IMR-90 (cell line): ENCODE measurements at regions not wholly inside any gene's neighbourhood (a gene's known extent, or its start where the extent isn't known, plus 50 kb on each side); places are given as distances from the start of the nearest gene placed in this dataset.

Experiments
- ATAC-seq: fragments of 200-7000 bp; cut with Tn5 transposase; 2 replicates; pipeline ENCODE4 v1.9.1; 2020; ENCODE audit warnings: low read depth, mild to moderate bottlenecking, moderate library complexity
- BruUV-seq: library from RNA; stranded (reverse); fragments of 400-500 nt; replicated peaks from 2 replicates; lab custom pipeline; 2021; lab: Mats Ljungman, UMichigan
- CTCF ChIA-PET: fragments of 300-600 bp; formaldehyde crosslinking; extraction: SDS; loops from one replicate; lab custom pipeline; 2021; ENCODE audit warnings: antibody characterized with exemption; lab: Yijun Ruan, JAX
- POLR2A ChIA-PET: fragments of 300-600 bp; sonication (Branson Sonifier 250); formaldehyde crosslinking; loops from one replicate; lab custom pipeline; 2022; ENCODE audit warnings: antibody characterized with exemption; ENCODE audit not compliant: unreplicated experiment; lab: Charles Lee
- DNase-seq: peaks from one replicate; pipeline ENCODE4 v3.0.0; 2013
- H2AFZ ChIP-seq: replicated peaks from 2 replicates; pipeline ENCODE3; 2013; ENCODE audit warnings: low read length, mild to moderate bottlenecking; ENCODE audit not compliant: poor library complexity
- H2AK5ac ChIP-seq: 2 replicates; pipeline ENCODE4 v1.6.1; 2013; ENCODE audit warnings: low read depth, low read length, inconsistent platforms
- H2AK9ac ChIP-seq: replicated peaks from 2 replicates; pipeline ENCODE3; 2013; ENCODE audit warnings: mild to moderate bottlenecking, low read depth, low read length, moderate library complexity; ENCODE audit not compliant: poor library complexity
- H2BK120ac ChIP-seq: 2 replicates; pipeline ENCODE4 v1.6.1; 2013; ENCODE audit warnings: low read depth, low read length, inconsistent platforms
- H2BK15ac ChIP-seq: 3 replicates; pipeline ENCODE4 v1.6.1; 2013; ENCODE audit warnings: low read depth, low read length, inconsistent platforms
- H2BK20ac ChIP-seq: 2 replicates; pipeline ENCODE4 v1.6.1; 2013; ENCODE audit warnings: low read depth, mild to moderate bottlenecking, inconsistent platforms, low read length, moderate library complexity
- H2BK5ac ChIP-seq: 2 replicates; pipeline ENCODE4 v1.6.1; 2013; ENCODE audit warnings: mild to moderate bottlenecking, low read depth, low read length, inconsistent platforms; ENCODE audit not compliant: poor library complexity, severe bottlenecking
- H3K14ac ChIP-seq: replicated peaks from 2 replicates; pipeline ENCODE4 v1.6.1; 2013; ENCODE audit warnings: low read depth, low read length, inconsistent platforms
- H3K18ac ChIP-seq: 2 replicates; pipeline ENCODE4 v1.6.1; 2013; ENCODE audit warnings: low read depth, low read length, control low read depth
- H3K23ac ChIP-seq: 2 replicates; pipeline ENCODE4 v1.6.1; 2013; ENCODE audit warnings: low read depth, low read length, inconsistent platforms
- H3K27ac ChIP-seq: 2 replicates; pipeline ENCODE4 v1.5.1; 2013; ENCODE audit warnings: mild to moderate bottlenecking, control low read depth, low read length; ENCODE audit not compliant: insufficient read depth
- H3K27me3 ChIP-seq: 2 replicates; pipeline ENCODE4 v1.6.1; 2013; ENCODE audit warnings: low read length; ENCODE audit not compliant: control insufficient read depth, insufficient read depth
- H3K36me3 ChIP-seq: 2 replicates; pipeline ENCODE4 v1.6.1; 2013; ENCODE audit warnings: low read length, mixed read lengths; ENCODE audit not compliant: control insufficient read depth, insufficient read depth
- H3K4ac ChIP-seq: 2 replicates; pipeline ENCODE4 v1.6.1; 2013; ENCODE audit warnings: low read depth, low read length, inconsistent platforms
- H3K4me1 ChIP-seq: 2 replicates; pipeline ENCODE4 v1.6.1; 2013; ENCODE audit warnings: low read length, mixed read lengths; ENCODE audit not compliant: control insufficient read depth, insufficient read depth
- H3K4me2 ChIP-seq: 2 replicates; pipeline ENCODE4 v1.6.1; 2013; ENCODE audit warnings: low read depth, mild to moderate bottlenecking, control low read depth, low read length, moderate library complexity
- H3K4me3 ChIP-seq: 2 replicates; pipeline ENCODE4 v1.5.1; 2013; ENCODE audit warnings: low read depth, mild to moderate bottlenecking, control low read depth, low read length, moderate library complexity; ENCODE audit not compliant: insufficient read depth
- H3K56ac ChIP-seq: 2 replicates; pipeline ENCODE4 v1.6.1; 2013; ENCODE audit warnings: low read length, inconsistent platforms; ENCODE audit not compliant: insufficient read depth; ENCODE audit errors: extremely low read depth
- H3K79me1 ChIP-seq, 2 experiments: 2 replicates each; pipeline ENCODE4 v1.6.1; 2013; ENCODE audit warnings: low read length in 2 of 2, inconsistent platforms in 1 of 2, low read depth in 1 of 2
- H3K9ac ChIP-seq: 2 replicates; pipeline ENCODE4 v1.6.1; 2013; ENCODE audit warnings: low read depth, low read length, control low read depth
- H3K9me1 ChIP-seq: 2 replicates; pipeline ENCODE4 v1.6.1; 2013; ENCODE audit warnings: low read length, inconsistent platforms; ENCODE audit not compliant: insufficient read depth
- H3K9me3 ChIP-seq: 2 replicates; pipeline ENCODE4 v1.6.1; 2013; ENCODE audit warnings: low read length; ENCODE audit not compliant: control insufficient read depth, insufficient read depth
- H4K20me1 ChIP-seq: 2 replicates; pipeline ENCODE4 v1.6.1; 2013; ENCODE audit warnings: low read length, inconsistent platforms; ENCODE audit not compliant: insufficient read depth
- H4K5ac ChIP-seq: 2 replicates; pipeline ENCODE4 v1.6.1; 2013; ENCODE audit warnings: mild to moderate bottlenecking, low read depth, low read length, control low read depth
- H4K8ac ChIP-seq, 2 experiments: 2 replicates each; pipeline ENCODE4 v1.6.1; 2013; ENCODE audit warnings: low read depth in 2 of 2, low read length in 2 of 2, control low read depth in 1 of 2, inconsistent platforms in 1 of 2
- H4K91ac ChIP-seq: 2 replicates; pipeline ENCODE4 v1.6.1; 2013; ENCODE audit warnings: low read depth, low read length, inconsistent platforms; ENCODE audit not compliant: insufficient read depth
- BHLHE40 ChIP-seq: fragments of 150-350 bp; IDR thresholded peaks from 2 replicates; pipeline ENCODE4 v1.6.1; 2016; ENCODE audit warnings: mild to moderate bottlenecking, low read depth, low read length
- CTCF ChIP-seq: conservative IDR thresholded peaks from 2 replicates; pipeline ENCODE4 v1.5.1; 2012; ENCODE audit warnings: mild to moderate bottlenecking, low read depth, low read length, improper control_type of control experiment
- MAFK ChIP-seq: IDR thresholded peaks from 2 replicates; pipeline ENCODE4 v1.6.1; 2012; ENCODE audit warnings: low read depth, low read length, improper control_type of control experiment
- RAD21 ChIP-seq: IDR thresholded peaks from 2 replicates; pipeline ENCODE4 v1.6.1; 2012; ENCODE audit warnings: low read length, improper control_type of control experiment
- RCOR1 ChIP-seq: IDR thresholded peaks from 2 replicates; pipeline ENCODE4 v1.6.1; 2012; ENCODE audit warnings: mild to moderate bottlenecking, low read length, improper control_type of control experiment; ENCODE audit not compliant: insufficient replicate concordance
- WGBS, 2 experiments: methylation state at CpG; one replicate each; pipeline versions ENCODE4 v1.1.5 to v1.1.7; 2013; ENCODE audit warnings: missing lambda C conversion rate in 2 of 2; ENCODE audit not compliant: insufficient read length in 1 of 2; ENCODE audit errors: extremely low coverage in 2 of 2; 5-methylcytosine and 5-hydroxymethylcytosine counted together
- dilution Hi-C: fragments of 300-500 bp; cut with HindIII; formaldehyde crosslinking; loops from one replicate; pipeline ENCODE4 v1.14.3; 2018; ENCODE audit warnings: low sequenced_read_pairs; ENCODE audit not compliant: unreplicated experiment
- in situ Hi-C: fragments of 300-500 bp; cut with MboI; formaldehyde crosslinking; loops from 3 replicates; pipeline ENCODE4 v1.14.3; 2019; ENCODE audit warnings: low sequenced_read_pairs, inconsistent platforms, mixed read lengths
- intact Hi-C: fragments of 100-400 bp; cut with micrococcal nuclease; formaldehyde crosslinking; loops from 2 replicates; pipeline ENCODE4 v1.10.0; 2022
- TF ChIP-seq, protein P1 (sequence below): fragments of 150-350 bp; IDR thresholded peaks from 2 replicates; pipeline ENCODE4 v1.6.1; 2016; ENCODE audit warnings: low read depth, mild to moderate bottlenecking, low read length, moderate library complexity, borderline replicate concordance

- 0 out of 2 replicates have a peak overlapping the region, but pooled peaks have one; percentile 9 for H3K23ac ChIP-seq
- DNase-seq, result peak; percentile 45
- H2BK15ac ChIP-seq, result peak overlapping the region; percentile 60; the same call in 1 of the 3 replicates
- in situ Hi-C loops (no loop called here), dilution Hi-C loops (no loop called here), intact Hi-C loops (no loop called here)
- H3K36me3 ChIP-seq, result no peaks in the 10 kb centered on the region
- H2AK9ac ChIP-seq, result no peak overlapping the region
- H2BK20ac ChIP-seq, result no peak overlapping the region
- 0 out of 2 replicates have a peak overlapping the region, but pooled peaks have one; percentile 44 for H3K14ac ChIP-seq
- CTCF ChIA-PET, result no interaction called here
- no peak for ATAC-seq
- peak overlapping the region; percentile 44 for H4K5ac ChIP-seq
- no peaks in the 10 kb centered on the region; the same call in 1 of the 2 replicates for H3K9me1 ChIP-seq
- H3K18ac ChIP-seq, result peak overlapping the region; percentile 81; the same call in 1 of the 2 replicates
- TF ChIP-seq MAFK, result no peak
- no peak for TF ChIP-seq RCOR1
- TF ChIP-seq, protein P1, sequence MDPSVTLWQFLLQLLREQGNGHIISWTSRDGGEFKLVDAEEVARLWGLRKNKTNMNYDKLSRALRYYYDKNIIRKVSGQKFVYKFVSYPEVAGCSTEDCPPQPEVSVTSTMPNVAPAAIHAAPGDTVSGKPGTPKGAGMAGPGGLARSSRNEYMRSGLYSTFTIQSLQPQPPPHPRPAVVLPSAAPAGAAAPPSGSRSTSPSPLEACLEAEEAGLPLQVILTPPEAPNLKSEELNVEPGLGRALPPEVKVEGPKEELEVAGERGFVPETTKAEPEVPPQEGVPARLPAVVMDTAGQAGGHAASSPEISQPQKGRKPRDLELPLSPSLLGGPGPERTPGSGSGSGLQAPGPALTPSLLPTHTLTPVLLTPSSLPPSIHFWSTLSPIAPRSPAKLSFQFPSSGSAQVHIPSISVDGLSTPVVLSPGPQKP, result no peak
- TF ChIP-seq BHLHE40, result no peak
- no peak for TF ChIP-seq RAD21
- no peak for TF ChIP-seq CTCF
- peak overlapping the region in 1 of 2 experiments; percentile 10; a peak in 1 of 4 replicates for H4K8ac ChIP-seq
- H3K27ac ChIP-seq, result no peak overlapping the region
- H3K4me1 ChIP-seq, result peaks cover 3% of the 10 kb centered on the region
- no peaks in the 10 kb centered on the region for H3K9me3 ChIP-seq
- peak overlapping the region; percentile 38; the same call in 1 of the 2 replicates for H3K4ac ChIP-seq
- no peaks in the 10 kb centered on the region for H3K79me1 ChIP-seq
- H3K56ac ChIP-seq, result no peak overlapping the region
- H3K27me3 ChIP-seq, result no peaks in the 10 kb centered on the region
- H4K20me1 ChIP-seq, result no peaks in the 10 kb centered on the region
- peak overlapping the region; percentile 72 for H2BK5ac ChIP-seq
- no peak overlapping the region for H3K4me3 ChIP-seq
- peak overlapping the region; percentile 29; the same call in 1 of the 2 replicates for H2BK120ac ChIP-seq
- POLR2A ChIA-PET, result no interaction called here
- H3K4me2 ChIP-seq, result no peak overlapping the region
- no TSS peak for BruUV-seq
- 0 out of 2 replicates have a peak overlapping the region, but pooled peaks have one; percentile 18 for H4K91ac ChIP-seq
- WGBS, 2 experiments, result 76% methylated on average over 3 of the region's 6 CpGs; no CpG with 5 or more reads in 1 of the 2 experiments
- no peak overlapping the region for H2AK5ac ChIP-seq
- H3K9ac ChIP-seq, result no peak overlapping the region
- no peak overlapping the region for H2AFZ ChIP-seq
Observed at GRCh38 chr3:156770699-156771414, 55.3 kb upstream of the LEKR1 start.
